ENCODE measurements at regions not wholly inside any gene's neighbourhood (a gene's known extent, or its start where the extent isn't known, plus 50 kb on each side); places are given as distances from the start of the nearest gene placed in this dataset.

DNA sequence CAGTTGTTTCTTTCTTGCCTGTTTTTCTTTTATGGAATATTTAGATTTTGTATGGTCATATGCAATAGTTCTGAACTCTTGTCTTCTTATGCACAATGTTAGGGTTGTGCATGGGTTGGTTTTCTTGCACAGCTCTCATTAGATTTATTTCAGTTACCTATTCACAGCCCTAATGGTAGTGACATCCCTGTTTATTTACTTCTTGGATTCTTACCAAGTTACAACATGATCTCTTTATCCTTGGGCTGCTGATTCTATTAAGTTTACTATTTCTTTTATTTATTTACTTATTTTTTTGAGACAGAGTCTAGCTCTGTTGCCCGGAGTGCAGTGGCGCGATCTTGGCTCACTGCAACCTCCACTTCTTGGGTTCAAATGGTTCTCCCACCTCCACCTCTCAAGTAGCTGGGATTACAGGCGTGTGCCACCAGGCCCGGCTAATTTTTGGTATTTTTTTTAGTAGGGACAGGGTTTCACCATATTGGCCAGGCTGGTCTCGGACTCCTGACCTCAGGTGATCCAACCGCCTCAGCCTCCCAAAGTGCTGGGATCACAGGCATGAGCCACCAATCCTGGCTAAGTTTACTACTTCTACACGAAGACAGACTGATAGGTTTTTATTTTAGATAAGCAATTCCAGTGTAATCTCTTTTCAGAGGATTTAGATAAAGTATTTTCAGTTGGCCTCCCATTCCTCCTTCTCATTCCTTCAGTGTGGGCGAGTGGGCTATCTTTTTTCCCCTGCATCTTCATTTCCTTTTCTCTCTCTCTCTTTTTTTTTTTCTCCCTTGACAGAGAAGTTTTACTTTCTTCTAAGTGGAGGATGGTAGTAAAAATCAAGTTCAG is 395.1 kb upstream of the RGS6 start:
- TF ChIP-seq, protein P1, sequence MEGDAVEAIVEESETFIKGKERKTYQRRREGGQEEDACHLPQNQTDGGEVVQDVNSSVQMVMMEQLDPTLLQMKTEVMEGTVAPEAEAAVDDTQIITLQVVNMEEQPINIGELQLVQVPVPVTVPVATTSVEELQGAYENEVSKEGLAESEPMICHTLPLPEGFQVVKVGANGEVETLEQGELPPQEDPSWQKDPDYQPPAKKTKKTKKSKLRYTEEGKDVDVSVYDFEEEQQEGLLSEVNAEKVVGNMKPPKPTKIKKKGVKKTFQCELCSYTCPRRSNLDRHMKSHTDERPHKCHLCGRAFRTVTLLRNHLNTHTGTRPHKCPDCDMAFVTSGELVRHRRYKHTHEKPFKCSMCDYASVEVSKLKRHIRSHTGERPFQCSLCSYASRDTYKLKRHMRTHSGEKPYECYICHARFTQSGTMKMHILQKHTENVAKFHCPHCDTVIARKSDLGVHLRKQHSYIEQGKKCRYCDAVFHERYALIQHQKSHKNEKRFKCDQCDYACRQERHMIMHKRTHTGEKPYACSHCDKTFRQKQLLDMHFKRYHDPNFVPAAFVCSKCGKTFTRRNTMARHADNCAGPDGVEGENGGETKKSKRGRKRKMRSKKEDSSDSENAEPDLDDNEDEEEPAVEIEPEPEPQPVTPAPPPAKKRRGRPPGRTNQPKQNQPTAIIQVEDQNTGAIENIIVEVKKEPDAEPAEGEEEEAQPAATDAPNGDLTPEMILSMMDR (IDR thresholded peaks at IDR 0.05), result no peak
- no peak for TF ChIP-seq POLR2A (IDR thresholded peaks at IDR 0.05)

Data from uterus (tissue), 2 donors.